ENCODE measurements at regions not wholly inside any gene's neighbourhood (a gene's known extent, or its start where the extent isn't known, plus 50 kb on each side); places are given as distances from the start of the nearest gene placed in this dataset.

DNA sequence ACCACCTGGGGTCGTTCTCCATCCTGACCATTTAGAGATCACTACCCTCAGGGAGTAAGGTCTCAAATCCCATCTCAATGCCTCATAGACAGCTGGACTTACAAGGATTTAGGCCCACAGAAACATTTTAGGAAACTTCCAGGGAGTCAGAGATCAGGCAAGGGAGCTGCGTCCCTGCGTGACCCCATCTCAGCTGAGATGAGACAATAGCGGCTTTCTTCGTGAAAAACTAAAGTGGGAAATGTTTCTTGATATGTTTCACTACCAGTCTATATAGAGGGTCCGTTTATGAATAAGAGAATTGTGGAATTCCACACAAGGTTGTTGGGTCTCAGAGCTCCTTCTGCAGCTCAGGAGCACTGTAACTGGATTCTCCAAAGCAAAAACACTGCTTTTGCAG lies 105.1 kb downstream of the VCPKMT start:
- H3K36me3 ChIP-seq (ENCODE audit: insufficient read depth), result no peaks in the 10 kb centered on the region
- H3K4me3 ChIP-seq (ENCODE audit: low read depth, low read length), result no peak overlapping the region
- WGBS, result 87% methylated on average over 6 of the region's 6 CpGs
- H3K27ac ChIP-seq (ENCODE audit: low read depth), result no peak overlapping the region
- H3K4me1 ChIP-seq (ENCODE audit: insufficient read depth), result no peaks in the 10 kb centered on the region
- DNase-seq (ENCODE audit: extremely low spot score), result no peak

DNA sequence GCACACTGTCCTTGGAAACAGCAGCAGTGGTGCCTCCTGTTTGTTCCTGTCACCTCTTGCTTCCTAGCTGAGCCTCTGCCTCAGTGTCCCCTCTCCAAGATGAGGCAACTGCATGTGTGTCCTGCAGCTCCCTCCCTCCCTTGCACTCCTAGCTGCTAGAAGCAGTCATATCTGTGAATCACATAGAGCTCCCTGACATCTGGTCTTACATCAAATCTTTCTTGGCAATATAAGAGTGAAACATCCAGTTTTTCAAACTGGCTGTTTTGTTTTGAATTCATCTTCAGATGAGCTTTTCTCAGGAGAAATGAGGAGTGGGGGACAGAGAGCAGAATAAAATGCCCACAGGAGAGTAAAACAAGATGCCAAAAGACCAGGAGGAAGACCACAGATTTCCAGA lies 103.7 kb downstream of the VCPKMT start:
- Histone ChIP-seq H3K4me1 (ENCODE audit: insufficient read depth) (no peaks in the 10 kb centered on the region), H3K36me3 (ENCODE audit: insufficient read depth) (no peaks in the 10 kb centered on the region), H3K4me3 (ENCODE audit: low read depth, low read length) (no peak overlapping the region), H3K27ac (ENCODE audit: low read depth) (no peak overlapping the region)
- no peak for DNase-seq (ENCODE audit: extremely low spot score)

DNA sequence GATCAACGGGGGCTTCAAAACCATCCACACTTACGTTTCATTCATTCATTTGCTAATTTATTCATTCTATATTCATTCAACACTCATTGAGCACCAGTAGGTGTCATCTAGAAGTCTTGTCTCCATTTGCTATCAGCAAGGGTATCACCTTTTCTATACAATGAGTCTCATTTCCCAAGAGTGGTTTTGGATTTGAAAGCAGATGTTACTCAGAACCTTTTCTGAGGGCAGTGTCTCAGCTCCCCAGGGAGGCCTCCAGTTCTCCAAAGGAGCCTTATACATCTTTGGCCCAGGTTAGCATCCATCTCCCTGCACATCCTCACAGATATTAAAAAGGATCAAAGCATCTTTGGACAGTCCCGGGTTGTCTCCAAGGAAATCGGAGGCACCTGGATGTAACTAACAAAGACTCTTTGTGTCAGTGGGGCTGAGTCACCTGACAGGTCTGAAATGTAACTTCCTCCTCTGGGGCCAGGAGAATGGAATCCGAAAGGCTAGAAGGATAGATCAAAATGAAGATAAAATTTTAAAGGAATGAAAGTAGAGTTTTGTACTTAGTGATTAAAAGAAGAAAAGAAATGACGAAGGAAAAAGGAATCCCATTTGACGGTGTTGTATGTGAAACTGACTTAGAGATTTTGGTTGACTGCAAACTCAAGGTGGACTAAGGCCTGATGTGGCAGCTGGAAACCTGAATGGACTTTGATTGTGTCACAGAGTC lies 103.0 kb downstream of the VCPKMT start:
- no peak for DNase-seq (ENCODE audit: extremely low spot score)

DNA sequence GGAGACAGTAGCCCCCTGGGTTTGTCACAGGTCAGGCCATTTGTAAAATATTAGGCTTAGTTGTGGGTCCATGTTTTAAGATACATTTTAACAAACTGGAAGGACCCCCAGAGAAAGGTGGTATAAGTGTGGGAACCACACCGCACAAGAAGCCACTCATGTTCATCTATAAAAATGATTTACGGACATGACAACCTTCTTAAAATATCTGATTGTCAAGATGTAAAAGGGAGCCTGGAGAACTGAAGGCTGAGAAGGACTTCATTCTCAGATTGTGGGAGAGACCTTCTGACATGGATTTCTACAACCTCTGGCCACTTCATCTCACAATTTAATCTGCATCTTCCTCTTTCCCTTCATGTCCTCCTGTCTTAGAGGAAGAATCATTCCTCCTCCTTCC lies 102.4 kb downstream of the VCPKMT start:
- Histone ChIP-seq H3K4me3 (ENCODE audit: low read depth, low read length) (no peak overlapping the region), H3K27ac (ENCODE audit: low read depth) (no peak overlapping the region), H3K36me3 (ENCODE audit: insufficient read depth) (no peaks in the 10 kb centered on the region), H3K4me1 (ENCODE audit: insufficient read depth) (no peaks in the 10 kb centered on the region)
- DNase-seq (ENCODE audit: extremely low spot score), result no peak
- WGBS, result 53% methylated on average over 2 of the region's 2 CpGs

More for the DNA sequence above, 103.0 kb downstream of the VCPKMT start:
- Histone ChIP-seq H3K4me3 (ENCODE audit: low read depth, low read length) (no peak overlapping the region), H3K27ac (ENCODE audit: low read depth) (no peak overlapping the region), H3K36me3 (ENCODE audit: insufficient read depth) (no peaks in the 10 kb centered on the region), H3K4me1 (ENCODE audit: insufficient read depth) (no peaks in the 10 kb centered on the region)
- 83% methylated on average over 7 of the region's 7 CpGs for WGBS

DNA sequence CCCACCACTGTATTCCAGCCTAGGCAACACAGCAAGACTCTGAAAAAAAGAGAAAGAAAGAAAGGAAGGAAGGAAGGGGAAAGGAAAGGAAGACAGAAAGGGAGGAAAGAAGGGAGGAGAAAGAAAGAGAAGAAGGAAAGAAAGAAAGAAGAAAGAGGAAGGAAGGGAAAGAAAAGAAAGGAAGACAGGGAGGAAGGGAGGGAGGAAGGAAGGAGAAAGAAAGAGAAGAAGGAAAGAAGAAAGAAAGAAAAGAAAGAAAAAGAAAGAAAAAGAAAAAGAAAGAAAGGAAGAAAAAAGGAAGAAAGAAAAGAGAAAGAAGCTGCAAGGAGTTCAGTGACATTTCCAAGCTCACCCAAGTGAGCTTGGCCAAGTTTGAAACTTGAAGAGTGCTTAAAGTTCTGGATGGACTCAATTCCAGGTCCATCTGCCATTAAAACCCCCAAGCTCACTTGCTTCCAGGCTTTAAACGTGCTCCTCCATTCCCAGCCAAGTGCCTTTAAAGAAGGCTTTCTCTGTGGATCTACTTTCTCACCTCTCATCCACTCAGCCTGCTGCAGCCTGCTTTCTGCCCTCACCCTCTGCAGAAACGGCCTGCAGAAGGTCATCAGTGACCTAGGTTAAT lies 101.5 kb downstream of the VCPKMT start:
- no peak overlapping the region for H3K27ac ChIP-seq (ENCODE audit: low read depth)
- 61% methylated on average over 2 of the region's 2 CpGs for WGBS
- no peak overlapping the region for H3K4me3 ChIP-seq (ENCODE audit: low read depth, low read length)
- no peaks in the 10 kb centered on the region for H3K4me1 ChIP-seq (ENCODE audit: insufficient read depth)
- no peaks in the 10 kb centered on the region for H3K36me3 ChIP-seq (ENCODE audit: insufficient read depth)
- no peak for DNase-seq (ENCODE audit: extremely low spot score)

DNA sequence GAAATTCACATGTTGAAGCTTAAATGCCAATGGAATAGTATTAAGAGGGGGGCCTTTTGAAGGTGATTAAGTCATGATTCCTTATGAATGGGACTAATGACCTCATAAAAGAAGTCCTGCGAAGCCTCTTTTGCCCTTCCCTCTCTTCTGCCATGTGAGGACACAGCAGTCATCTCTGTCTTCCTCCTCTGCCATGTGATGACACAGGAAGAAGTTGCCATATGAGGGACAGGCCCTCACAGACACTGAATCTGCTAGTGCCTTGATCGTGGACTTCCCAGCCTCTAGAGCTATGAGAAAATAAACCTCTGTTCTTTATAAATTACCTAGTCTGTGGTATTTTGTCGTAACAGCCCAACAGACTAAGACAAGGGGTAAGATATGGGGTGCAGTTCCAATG lies 100.7 kb downstream of the VCPKMT start:
- Histone ChIP-seq H3K27ac (ENCODE audit: low read depth) (no peak overlapping the region), H3K4me3 (ENCODE audit: low read depth, low read length) (no peak overlapping the region)
- 91% methylated on average over 3 of the region's 3 CpGs for WGBS

DNA sequence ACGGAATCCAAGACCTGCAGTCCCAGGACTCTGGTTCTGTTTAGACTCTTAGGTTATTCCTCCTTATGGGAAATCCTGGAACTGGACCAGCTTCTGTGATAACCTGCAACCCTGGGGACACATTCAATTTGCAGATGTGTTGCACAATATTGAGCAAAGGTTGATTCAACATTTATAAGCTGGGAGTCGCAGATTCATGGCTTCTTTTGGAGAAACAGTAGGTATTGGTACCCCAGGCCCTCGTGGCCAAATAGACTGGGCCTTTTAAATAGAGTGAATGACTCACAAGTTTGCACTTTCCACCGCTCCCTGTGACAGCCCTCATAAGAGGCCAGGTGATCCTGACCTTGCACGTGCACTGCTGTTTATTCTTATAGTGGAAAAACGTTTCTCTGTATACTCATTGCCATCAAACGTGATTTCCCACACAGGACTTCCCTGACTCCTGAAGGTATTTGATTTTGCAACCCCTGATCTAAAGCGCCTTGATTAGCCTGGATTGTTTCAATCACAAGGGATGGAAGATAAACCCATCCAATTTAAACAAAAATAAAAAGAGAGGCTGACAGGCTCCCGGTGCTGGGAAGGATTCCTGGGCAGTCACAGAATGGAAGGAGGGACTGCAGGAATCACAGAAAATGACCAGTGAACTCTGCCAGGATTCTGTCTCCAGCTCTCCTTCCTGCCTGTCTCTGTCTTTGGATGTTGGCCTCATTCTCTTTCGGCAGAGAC lies 98.0 kb downstream of the VCPKMT start:
- Histone ChIP-seq H3K36me3 (ENCODE audit: insufficient read depth) (no peaks in the 10 kb centered on the region), H3K27ac (ENCODE audit: low read depth) (no peak overlapping the region), H3K4me3 (ENCODE audit: low read depth, low read length) (no peak overlapping the region), H3K4me1 (ENCODE audit: insufficient read depth) (no peaks in the 10 kb centered on the region)
- WGBS, result 34% methylated on average over 10 of the region's 10 CpGs
- DNase-seq (ENCODE audit: extremely low spot score), result no peak

More for the DNA sequence above, 100.7 kb downstream of the VCPKMT start:
- no peaks in the 10 kb centered on the region for H3K4me1 ChIP-seq (ENCODE audit: insufficient read depth)
- H3K36me3 ChIP-seq (ENCODE audit: insufficient read depth), result no peaks in the 10 kb centered on the region
- DNase-seq (ENCODE audit: extremely low spot score), result no peak

DNA sequence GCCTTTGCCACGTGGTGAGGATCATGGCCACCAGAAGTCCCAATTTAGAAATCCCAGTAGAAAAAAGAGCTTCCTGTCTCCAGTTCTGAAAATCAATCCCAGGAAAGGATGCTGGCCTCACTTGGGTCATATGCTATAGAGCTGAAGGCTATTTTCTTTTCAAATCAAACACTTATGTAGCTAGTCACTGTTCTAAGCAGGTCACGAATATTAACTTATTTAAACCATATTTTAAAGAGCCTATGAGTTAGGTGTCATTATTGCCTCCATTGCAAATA lies 97.5 kb downstream of the VCPKMT start:
- no peaks in the 10 kb centered on the region for H3K36me3 ChIP-seq (ENCODE audit: insufficient read depth)
- 45% methylated on average over 2 of the region's 2 CpGs for WGBS
- H3K4me1 ChIP-seq (ENCODE audit: insufficient read depth), result no peaks in the 10 kb centered on the region
- DNase-seq (ENCODE audit: extremely low spot score), result no peak
- H3K4me3 ChIP-seq (ENCODE audit: low read depth, low read length), result no peak overlapping the region
- no peak overlapping the region for H3K27ac ChIP-seq (ENCODE audit: low read depth)

DNA sequence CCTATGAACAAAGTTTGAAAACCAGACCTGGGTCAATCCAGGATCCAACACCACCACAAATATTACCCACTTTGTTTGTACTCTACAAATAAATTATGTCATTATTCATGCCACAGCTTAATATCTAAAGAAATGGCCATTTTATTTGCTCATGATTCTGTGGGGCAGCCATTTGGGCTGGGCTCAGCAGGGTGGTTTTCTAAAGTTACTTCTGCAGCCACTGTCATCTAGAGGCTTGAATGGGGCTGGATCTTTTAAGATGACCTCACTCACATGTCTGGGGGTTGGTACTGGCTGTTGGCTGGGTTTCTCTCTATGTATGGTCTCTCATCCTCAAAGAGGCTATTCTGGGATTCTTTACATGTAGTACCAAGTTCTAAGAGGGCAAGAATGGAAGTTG lies 96.2 kb downstream of the VCPKMT start:
- DNase-seq (ENCODE audit: extremely low spot score), result no peak
- H3K4me3 ChIP-seq (ENCODE audit: low read depth, low read length), result no peak overlapping the region
- H3K36me3 ChIP-seq (ENCODE audit: insufficient read depth), result no peaks in the 10 kb centered on the region
- H3K4me1 ChIP-seq (ENCODE audit: insufficient read depth), result no peaks in the 10 kb centered on the region
- H3K27ac ChIP-seq (ENCODE audit: low read depth), result no peak overlapping the region

DNA sequence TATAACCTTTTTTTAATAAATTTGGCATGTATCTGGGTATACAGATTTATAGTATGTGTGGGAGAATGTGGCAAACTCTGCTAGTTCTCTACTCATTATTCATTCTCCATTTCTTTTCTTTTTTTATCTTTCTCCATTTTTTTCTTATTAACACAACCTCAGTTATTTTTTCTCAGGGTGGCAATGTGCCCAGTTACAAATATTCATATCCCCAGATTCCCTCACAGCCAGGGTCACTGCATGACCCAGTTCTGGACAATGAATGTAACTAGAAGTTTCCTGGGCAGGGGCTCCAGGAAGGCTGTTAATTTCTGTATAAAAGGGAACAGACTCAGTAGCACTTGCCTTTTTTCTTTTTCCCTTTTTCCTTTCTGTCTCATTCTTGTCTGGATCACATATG lies 95.6 kb downstream of the VCPKMT start:
- H3K36me3 ChIP-seq (ENCODE audit: insufficient read depth), result no peaks in the 10 kb centered on the region
- H3K4me1 ChIP-seq (ENCODE audit: insufficient read depth), result no peaks in the 10 kb centered on the region
- no peak overlapping the region for H3K4me3 ChIP-seq (ENCODE audit: low read depth, low read length)
- H3K27ac ChIP-seq (ENCODE audit: low read depth), result no peak overlapping the region
- no peak for DNase-seq (ENCODE audit: extremely low spot score)

DNA sequence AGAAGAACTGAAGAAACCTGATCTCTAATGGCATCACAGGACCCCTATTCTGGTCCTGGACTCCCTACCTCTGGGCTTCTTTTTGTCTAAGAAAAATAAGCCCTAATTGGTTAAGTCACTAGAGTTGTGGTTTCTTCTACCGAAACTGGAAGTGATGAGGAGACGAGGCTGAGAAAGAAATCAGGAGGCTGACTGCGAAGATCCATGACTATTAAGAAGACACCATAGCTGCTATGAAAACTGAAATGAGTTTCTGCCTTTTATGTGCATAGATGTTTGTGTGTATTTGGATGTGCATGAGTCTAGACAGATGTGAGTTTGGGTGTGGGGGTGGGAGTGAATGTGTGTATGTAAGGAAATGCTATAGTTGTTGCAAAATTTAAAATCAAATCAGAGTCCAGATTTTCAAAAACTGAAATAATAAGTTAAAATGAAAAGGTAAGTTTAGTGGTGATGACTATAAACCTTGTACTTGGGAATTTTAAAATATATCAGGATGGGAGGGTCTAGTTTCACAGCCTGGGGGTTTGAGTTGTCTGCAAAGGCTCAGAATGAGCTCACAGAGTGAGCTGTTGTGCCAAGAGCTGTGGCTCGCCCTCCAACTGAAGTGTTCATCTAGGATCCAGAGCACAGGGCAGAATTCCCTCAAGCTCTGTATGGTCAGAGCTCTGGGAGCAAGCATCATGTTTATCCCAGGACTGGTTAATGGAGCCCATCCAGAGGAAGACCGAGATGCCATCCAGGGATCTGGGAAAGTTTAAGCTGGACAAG lies 94.9 kb downstream of the VCPKMT start:
- Histone ChIP-seq H3K36me3 (ENCODE audit: insufficient read depth) (no peaks in the 10 kb centered on the region), H3K27ac (ENCODE audit: low read depth) (no peak overlapping the region), H3K4me1 (ENCODE audit: insufficient read depth) (no peaks in the 10 kb centered on the region), H3K4me3 (ENCODE audit: low read depth, low read length) (no peak overlapping the region)
- WGBS, result 87% methylated on average over 5 of the region's 5 CpGs
- DNase-seq (ENCODE audit: extremely low spot score), result no peak

DNA sequence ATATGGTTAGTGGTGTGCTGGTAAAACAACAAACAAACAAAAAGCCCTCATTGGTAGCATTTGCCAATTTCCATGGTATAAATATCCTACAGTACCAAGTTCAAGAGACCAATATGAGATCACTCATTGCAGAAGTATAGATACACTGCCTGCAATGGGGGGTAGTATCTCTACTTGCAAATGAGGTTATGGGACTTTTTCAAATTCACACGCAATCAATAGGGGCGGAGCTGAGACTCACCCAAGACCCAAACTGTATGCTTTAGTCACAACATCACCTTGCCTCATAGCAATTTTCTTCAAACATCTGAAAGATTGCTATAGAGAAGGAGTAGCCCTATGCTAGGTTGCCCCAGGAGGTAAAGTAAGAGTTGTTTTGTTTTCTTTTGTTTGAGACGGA lies 93.7 kb downstream of the VCPKMT start:
- 98% methylated on average over 3 of the region's 3 CpGs for WGBS
- Histone ChIP-seq H3K4me1 (ENCODE audit: insufficient read depth) (no peaks in the 10 kb centered on the region), H3K36me3 (ENCODE audit: insufficient read depth) (no peaks in the 10 kb centered on the region), H3K27ac (ENCODE audit: low read depth) (no peak overlapping the region), H3K4me3 (ENCODE audit: low read depth, low read length) (no peak overlapping the region)
- no peak for DNase-seq (ENCODE audit: extremely low spot score)

DNA sequence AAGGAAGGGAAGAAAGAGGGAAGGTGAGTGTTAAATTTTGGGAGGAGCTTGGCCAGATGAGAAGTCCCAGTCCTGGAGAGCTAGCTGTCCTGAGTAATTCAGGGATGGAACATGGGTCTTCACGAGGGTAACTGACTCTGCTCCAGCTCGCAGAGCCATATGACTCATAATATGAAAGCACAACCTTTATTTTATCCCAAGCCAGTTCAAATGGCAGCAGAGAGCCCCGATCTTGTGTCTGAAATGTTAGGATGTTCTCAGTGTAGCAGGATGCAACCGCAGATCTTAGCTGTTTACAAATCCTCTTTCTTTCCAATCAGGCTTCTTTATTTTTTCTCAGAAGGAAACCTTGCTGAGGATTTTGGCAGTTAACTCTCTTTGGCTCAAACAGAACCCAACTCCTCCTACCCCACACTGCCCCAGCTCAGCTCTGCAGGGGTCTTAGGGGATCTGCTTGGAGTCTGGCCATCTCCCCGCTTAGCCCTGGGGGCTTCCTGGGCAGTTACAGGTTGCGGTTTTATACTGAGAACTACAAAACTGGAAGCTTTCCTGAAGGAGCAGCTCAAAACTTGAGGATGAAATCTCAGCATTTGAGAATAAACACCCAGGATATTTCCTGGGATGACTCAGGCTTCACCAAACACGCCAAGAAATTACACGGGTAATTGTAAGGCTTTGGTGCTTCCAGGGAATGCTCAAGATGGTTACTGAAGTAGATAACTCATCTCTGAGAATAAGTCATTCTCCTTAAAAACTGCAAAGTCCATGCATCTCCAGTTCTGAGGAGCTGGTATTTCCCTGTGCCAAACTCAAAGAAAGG lies 92.5 kb downstream of the VCPKMT start:
- H3K27ac ChIP-seq (ENCODE audit: low read depth), result peak overlapping the region; percentile 86
- H3K4me3 ChIP-seq (ENCODE audit: low read depth, low read length), result no peak overlapping the region
- no peak for DNase-seq (ENCODE audit: extremely low spot score)
- no peaks in the 10 kb centered on the region for H3K36me3 ChIP-seq (ENCODE audit: insufficient read depth)
- no peaks in the 10 kb centered on the region for H3K4me1 ChIP-seq (ENCODE audit: insufficient read depth)
- 26% methylated on average over 8 of the region's 8 CpGs for WGBS

Measured in urinary bladder (tissue), 3 donors.